ENCODE measurements at regions not wholly inside any gene's neighbourhood (a gene's known extent, or its start where the extent isn't known, plus 50 kb on each side); places are given as distances from the start of the nearest gene placed in this dataset.

DNA sequence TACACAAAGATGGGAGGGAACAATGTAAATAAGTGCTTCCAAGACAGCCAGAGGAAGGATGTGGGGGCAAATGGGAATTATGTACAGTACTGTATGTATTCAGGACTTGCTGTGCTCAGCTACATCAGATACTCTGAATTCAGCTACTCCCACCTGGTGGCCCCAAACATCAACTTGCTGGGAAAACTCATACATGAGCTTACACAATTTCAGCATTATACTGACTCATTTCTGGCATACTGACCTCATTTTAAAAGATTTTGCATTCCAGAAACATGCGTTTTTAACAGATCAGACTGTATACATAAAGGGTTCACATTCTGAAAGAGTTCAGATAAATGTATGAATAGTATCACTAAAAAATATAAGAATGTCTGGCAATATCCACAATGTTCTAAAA, 59.7 kb downstream of the GPX5 start:
- Histone ChIP-seq H3K4me3 (ENCODE audit: low read length) (no peak overlapping the region), H3K9me3 (replicated peaks; ENCODE audit: low read length) (no peaks in the 10 kb centered on the region), H3K4me1 (ENCODE audit: control insufficient read depth, insufficient read depth, low read length) (no peaks in the 10 kb centered on the region), H3K36me3 (ENCODE audit: insufficient read depth, low read length) (no peaks in the 10 kb centered on the region), H3K4me2 (ENCODE audit: low read length) (no peak overlapping the region), H3K9ac (ENCODE audit: low read depth, low read length) (no peak overlapping the region), H3K27me3 (ENCODE audit: control insufficient read depth, insufficient read depth, low read length) (peaks cover 33% of the 10 kb centered on the region)

DNA sequence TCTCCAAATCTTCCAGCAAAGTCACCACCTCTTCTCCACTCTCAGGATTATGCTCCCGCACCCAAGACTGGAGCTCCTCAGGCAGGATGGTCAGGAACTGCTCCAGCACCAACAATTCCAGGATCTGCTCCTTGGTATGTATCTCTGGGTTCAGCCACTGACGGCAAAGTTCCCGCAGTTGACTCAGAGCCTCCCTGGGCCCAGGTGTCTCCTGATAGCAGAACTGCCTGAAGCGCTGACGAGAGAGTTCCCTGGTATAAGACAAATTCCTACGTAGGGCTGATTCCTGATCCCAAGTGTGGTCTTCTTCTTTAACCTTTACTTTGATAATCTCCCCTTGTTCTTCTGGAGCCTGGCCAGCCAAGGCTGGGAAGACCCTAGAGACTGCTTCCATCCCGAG, 60.6 kb downstream of the GPX5 start:
- peaks cover 33% of the 10 kb centered on the region for H3K27me3 ChIP-seq (ENCODE audit: control insufficient read depth, insufficient read depth, low read length)
- H3K4me3 ChIP-seq (ENCODE audit: low read length), result no peak overlapping the region
- H3K9me3 ChIP-seq (replicated peaks; ENCODE audit: low read length), result no peaks in the 10 kb centered on the region
- no peaks in the 10 kb centered on the region for H3K4me1 ChIP-seq (ENCODE audit: control insufficient read depth, insufficient read depth, low read length)
- no peak overlapping the region for H3K9ac ChIP-seq (ENCODE audit: low read depth, low read length)
- no peaks in the 10 kb centered on the region for H3K36me3 ChIP-seq (ENCODE audit: insufficient read depth, low read length)
- peak overlapping the region; percentile 87 for H3K4me2 ChIP-seq (ENCODE audit: low read length)

DNA sequence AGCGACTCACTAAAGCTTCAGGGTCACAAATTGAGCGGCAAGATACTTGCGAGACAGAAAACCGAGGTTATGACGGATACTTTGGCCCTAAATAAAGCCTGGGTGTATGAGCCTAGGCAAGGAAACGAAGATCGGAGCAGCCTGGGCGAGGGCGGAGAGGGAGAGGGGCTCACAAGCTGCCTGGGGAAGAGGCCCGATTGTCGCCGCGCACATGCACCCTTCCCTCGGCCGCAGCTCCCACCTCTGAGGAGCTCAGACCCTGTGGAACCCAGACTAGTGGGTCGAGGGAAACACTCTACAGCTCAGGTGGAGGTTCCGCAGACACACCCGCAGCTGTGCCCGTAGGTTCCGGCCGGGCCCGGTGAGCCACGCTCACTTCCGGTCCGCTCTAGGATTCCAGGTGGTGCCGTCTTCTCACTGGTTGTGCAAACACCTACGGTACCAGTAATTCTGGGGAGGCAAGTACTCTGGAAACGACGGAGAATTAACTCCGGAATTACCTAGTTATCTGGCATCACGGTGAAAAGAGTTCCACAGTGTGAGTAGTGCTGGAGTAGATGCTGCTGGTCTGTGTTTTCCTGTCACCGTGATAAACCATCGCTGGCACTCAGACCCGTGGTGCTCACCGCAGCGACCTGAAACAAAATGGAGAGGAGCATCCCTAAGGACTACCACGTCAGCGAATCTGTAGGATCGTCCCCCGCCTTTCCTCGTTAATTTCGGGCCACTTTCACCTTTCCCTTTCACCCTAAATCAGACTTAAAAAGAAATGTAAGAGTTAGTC, 61.5 kb downstream of the GPX5 start:
- Histone ChIP-seq H3K9ac (ENCODE audit: low read depth, low read length) (no peak overlapping the region), H3K4me1 (ENCODE audit: control insufficient read depth, insufficient read depth, low read length) (no peaks in the 10 kb centered on the region), H3K4me3 (ENCODE audit: low read length) (peak overlapping the region; percentile 69), H3K9me3 (replicated peaks; ENCODE audit: low read length) (no peaks in the 10 kb centered on the region), H3K36me3 (ENCODE audit: insufficient read depth, low read length) (no peaks in the 10 kb centered on the region), H3K4me2 (ENCODE audit: low read length) (peak overlapping the region; percentile 87), H3K27me3 (ENCODE audit: control insufficient read depth, insufficient read depth, low read length) (peaks cover 33% of the 10 kb centered on the region)

DNA sequence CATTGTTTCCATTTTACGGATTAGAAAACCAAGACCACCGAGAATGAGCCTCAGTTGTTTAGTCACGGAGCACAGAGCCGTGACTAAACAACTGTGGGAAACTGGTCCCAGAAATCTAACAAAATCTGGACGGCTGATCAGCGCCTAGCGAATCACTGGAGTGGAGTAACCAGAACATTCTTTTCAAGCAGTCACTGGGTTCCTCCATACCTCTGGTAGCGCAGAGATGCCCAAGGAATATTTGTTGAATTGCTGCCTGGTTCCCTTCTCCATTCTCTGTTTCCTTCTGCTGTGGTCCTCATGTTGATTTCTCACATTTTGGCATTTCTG, 62.0 kb downstream of the GPX5 start:
- Histone ChIP-seq H3K27me3 (ENCODE audit: control insufficient read depth, insufficient read depth, low read length) (peaks cover 33% of the 10 kb centered on the region), H3K9me3 (replicated peaks; ENCODE audit: low read length) (no peaks in the 10 kb centered on the region), H3K4me3 (ENCODE audit: low read length) (peak overlapping the region; percentile 69), H3K36me3 (ENCODE audit: insufficient read depth, low read length) (no peaks in the 10 kb centered on the region), H3K4me2 (ENCODE audit: low read length) (peak overlapping the region; percentile 87), H3K9ac (ENCODE audit: low read depth, low read length) (no peak overlapping the region), H3K4me1 (ENCODE audit: control insufficient read depth, insufficient read depth, low read length) (no peaks in the 10 kb centered on the region)

DNA sequence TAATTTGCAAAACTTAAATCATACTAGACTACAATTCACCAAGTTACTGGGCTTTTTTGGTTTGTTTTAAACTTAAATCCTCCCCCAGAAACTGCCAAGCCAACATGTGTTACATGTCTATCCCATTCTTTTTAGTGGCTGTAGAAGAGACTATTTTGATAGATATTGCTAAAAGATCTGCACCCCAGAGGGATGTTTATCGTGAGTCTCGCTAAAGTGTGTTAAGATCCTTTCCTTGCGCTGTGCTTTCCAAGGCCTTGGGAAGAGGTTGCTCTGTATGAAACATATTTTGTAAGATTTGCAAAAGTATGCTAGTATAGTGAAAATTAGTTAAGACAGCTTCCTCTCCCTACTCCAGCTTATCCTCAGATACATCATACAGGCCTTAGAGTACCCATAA, 63.0 kb downstream of the GPX5 start:
- Histone ChIP-seq H3K4me3 (ENCODE audit: low read length) (no peak overlapping the region), H3K4me2 (ENCODE audit: low read length) (peak overlapping the region; percentile 55), H3K27me3 (ENCODE audit: control insufficient read depth, insufficient read depth, low read length) (peaks cover 33% of the 10 kb centered on the region), H3K9me3 (replicated peaks; ENCODE audit: low read length) (no peaks in the 10 kb centered on the region), H3K36me3 (ENCODE audit: insufficient read depth, low read length) (no peaks in the 10 kb centered on the region), H3K4me1 (ENCODE audit: control insufficient read depth, insufficient read depth, low read length) (no peaks in the 10 kb centered on the region), H3K9ac (ENCODE audit: low read depth, low read length) (no peak overlapping the region)

DNA sequence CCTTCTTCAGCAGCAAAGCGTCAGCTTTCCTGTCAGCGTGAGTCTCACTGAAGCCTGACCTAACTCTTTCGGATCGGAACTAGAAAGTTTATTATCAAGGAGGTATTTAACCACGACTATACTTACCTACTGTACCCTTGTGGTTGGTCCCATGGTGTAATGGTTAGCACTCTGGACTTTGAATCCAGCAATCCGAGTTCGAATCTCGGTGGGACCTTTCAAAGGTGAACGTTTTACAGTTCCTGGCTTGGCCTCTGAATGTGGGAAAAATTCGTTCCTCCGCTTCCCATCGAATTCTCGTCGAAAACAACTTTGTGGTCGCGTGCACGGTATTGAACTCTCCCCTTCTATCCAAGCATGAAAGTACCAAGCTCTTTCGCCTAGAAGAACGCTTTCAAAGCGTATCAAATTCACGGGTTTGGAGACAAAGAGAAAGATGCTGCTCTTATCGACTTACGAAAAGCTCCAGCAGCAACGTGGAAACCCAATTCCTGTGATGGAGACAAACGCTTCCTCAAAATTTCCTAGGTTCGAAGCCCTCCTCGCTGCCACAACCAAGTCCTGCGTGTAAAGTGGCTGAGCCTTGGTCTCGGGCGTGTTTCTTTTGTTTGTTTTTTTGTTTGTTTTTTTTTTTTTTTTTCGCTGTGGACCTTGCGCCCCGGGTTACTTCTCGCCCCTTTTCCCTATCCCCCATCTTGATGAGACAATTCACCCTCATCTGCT, 63.7 kb downstream of the GPX5 start:
- Histone ChIP-seq H3K27me3 (ENCODE audit: control insufficient read depth, insufficient read depth, low read length) (peaks cover 33% of the 10 kb centered on the region), H3K4me2 (ENCODE audit: low read length) (peak overlapping the region; percentile 55), H3K9ac (ENCODE audit: low read depth, low read length) (no peak overlapping the region), H3K9me3 (replicated peaks; ENCODE audit: low read length) (no peaks in the 10 kb centered on the region), H3K4me1 (ENCODE audit: control insufficient read depth, insufficient read depth, low read length) (no peaks in the 10 kb centered on the region), H3K36me3 (ENCODE audit: insufficient read depth, low read length) (no peaks in the 10 kb centered on the region), H3K4me3 (ENCODE audit: low read length) (peak overlapping the region; percentile 28)

DNA sequence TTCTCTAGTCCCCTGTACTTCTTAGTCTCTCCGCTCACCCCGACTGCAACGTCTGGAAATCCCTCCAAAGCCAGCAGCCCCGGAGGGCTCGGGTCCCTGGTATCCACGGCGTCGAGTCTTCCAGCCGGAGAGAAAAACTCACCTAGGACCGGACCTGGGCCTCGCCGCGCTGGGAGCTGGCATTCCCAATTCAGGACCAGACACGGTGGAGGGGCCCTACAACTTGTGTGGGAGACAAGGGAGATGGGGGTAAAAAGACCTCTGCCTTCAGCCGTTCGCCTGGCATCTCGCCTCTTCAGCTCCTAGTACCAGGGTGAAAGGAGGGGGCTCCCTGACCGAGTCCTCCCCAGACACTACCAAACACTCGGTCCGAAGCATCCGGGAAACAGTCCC, 64.3 kb downstream of the GPX5 start:
- no peaks in the 10 kb centered on the region for H3K4me1 ChIP-seq (ENCODE audit: control insufficient read depth, insufficient read depth, low read length)
- no peak overlapping the region for H3K9ac ChIP-seq (ENCODE audit: low read depth, low read length)
- peak overlapping the region; percentile 28 for H3K4me3 ChIP-seq (ENCODE audit: low read length)
- peaks cover 28% of the 10 kb centered on the region for H3K27me3 ChIP-seq (ENCODE audit: control insufficient read depth, insufficient read depth, low read length)
- H3K9me3 ChIP-seq (replicated peaks; ENCODE audit: low read length), result no peaks in the 10 kb centered on the region
- H3K36me3 ChIP-seq (ENCODE audit: insufficient read depth, low read length), result no peaks in the 10 kb centered on the region
- peak overlapping the region; percentile 21 for H3K4me2 ChIP-seq (ENCODE audit: low read length)

DNA sequence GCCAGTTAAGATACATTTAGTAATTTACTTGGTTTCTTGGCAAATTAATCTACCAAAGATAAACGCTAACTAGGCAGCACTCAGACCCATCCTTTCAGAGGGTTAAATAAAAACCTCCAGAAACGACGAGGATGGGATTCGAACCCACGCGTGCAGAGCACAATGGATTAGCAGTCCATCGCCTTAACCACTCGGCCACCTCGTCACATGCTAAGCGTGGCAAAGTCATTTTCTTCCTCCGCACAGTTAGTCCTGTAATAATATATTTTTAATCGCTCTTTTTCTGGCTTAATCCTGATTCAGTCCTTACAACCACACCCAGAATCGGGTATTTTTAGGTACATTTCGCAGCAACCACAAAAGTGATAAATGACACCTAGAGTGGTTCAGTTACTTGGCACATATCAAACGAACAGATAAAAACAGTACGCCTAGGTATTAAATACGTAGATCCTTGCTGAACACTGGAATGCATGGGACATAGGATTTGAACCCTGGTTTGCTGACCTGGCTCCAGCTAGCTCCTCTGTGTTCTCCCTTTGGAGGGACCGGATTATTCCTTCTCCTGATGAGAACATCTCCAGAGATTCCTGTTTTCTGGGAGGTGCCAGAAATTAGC, 71.6 kb downstream of the GPX5 start:
- peak overlapping the region; percentile 27 for H3K9ac ChIP-seq (ENCODE audit: low read depth, low read length)

DNA sequence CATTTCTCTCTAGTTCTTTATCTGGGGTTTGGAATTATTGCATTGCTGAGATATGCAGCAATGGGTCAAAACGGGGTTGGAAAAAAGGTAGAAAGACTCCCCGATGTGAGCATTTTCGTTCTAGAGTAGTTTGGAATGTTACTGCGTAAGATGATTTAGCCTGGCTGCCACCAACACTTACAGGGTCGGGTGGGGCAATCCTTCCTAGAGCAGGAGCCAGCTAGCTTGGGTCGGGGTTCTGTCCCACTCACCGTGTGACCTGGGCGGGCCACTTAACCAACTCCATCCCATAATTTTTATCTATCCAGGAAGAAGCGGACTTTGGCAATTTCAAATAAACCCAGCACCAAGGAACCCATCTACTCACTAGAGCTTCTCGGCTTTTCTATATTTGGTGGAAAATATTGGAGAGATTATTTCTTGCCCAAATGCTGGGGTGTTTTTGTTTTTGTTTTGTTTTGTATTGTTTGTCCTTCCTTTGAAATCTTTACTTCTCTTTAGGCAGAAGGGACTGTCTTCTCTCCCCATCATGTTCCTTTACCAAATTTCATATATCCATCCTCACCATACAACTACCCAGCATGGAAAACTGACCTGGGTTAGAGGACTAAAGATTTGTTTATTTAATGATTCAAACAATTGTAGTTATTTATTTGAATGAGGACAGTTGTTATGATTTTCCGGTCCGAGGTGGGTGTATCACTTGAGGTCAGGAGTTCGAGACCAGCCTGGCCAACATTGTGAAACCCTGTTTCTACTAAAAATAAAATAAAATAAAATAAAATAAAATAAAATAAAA, 72.4 kb downstream of the GPX5 start:
- Histone ChIP-seq H3K4me1 (ENCODE audit: control insufficient read depth, insufficient read depth, low read length) (no peaks in the 10 kb centered on the region), H3K9ac (ENCODE audit: low read depth, low read length) (peak overlapping the region; percentile 27), H3K9me3 (replicated peaks; ENCODE audit: low read length) (no peaks in the 10 kb centered on the region), H3K4me2 (ENCODE audit: low read length) (peak overlapping the region; percentile 74), H3K27me3 (ENCODE audit: control insufficient read depth, insufficient read depth, low read length) (no peaks in the 10 kb centered on the region), H3K4me3 (ENCODE audit: low read length) (peak overlapping the region; percentile 65), H3K36me3 (ENCODE audit: insufficient read depth, low read length) (no peaks in the 10 kb centered on the region)

More for the DNA sequence above, 71.6 kb downstream of the GPX5 start:
- Histone ChIP-seq H3K27me3 (ENCODE audit: control insufficient read depth, insufficient read depth, low read length) (no peaks in the 10 kb centered on the region), H3K36me3 (ENCODE audit: insufficient read depth, low read length) (no peaks in the 10 kb centered on the region), H3K4me1 (ENCODE audit: control insufficient read depth, insufficient read depth, low read length) (no peaks in the 10 kb centered on the region), H3K9me3 (replicated peaks; ENCODE audit: low read length) (no peaks in the 10 kb centered on the region), H3K4me3 (ENCODE audit: low read length) (peak overlapping the region; percentile 65), H3K4me2 (ENCODE audit: low read length) (peak overlapping the region; percentile 74)

DNA sequence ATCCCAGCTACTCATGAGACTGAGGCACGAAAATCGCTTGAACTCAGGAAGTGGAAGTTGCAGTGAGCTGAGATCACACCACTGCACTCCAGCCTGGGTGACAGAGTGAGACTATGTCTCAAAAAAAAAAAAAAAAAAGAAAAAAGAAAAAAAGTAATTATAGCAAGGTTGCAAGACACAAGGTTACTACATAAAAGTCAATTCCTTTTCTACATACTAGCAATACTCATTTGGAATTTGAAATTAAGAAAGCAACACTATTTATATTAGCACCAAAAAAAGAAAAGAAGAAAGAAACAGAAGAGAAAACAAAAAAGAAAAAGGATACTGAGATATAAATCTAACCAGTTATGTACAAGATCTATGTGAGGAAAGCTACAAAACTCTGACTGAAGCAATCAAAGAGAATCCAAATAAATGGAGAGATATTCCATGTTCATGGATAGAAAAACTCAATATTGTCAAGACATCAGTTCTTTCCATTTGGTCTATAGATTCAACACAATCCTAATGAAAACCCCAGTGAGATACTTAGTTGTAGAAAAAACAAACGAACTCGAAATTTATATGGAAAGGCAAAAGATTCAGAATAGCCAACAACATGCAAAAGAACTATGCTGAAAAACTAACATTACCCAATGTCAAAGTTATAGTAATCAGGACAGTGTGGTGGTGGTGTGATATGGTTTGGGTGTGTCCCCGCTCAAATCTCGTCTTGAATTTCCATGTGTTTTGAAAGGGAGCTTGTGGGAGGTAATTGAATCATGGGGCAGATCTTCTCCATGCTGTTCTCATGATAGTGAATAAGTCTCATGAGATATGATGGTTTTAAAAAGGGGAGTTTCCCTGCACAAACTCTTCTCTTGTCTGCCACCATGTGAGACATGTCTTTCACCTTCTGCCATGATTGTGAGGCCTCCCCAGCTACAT, 73.3 kb downstream of the GPX5 start:
- no peak overlapping the region for H3K9ac ChIP-seq (ENCODE audit: low read depth, low read length)
- H3K4me2 ChIP-seq (ENCODE audit: low read length), result no peak overlapping the region
- no peaks in the 10 kb centered on the region for H3K4me1 ChIP-seq (ENCODE audit: control insufficient read depth, insufficient read depth, low read length)
- no peak overlapping the region for H3K4me3 ChIP-seq (ENCODE audit: low read length)
- H3K36me3 ChIP-seq (ENCODE audit: insufficient read depth, low read length), result no peaks in the 10 kb centered on the region
- H3K27me3 ChIP-seq (ENCODE audit: control insufficient read depth, insufficient read depth, low read length), result no peaks in the 10 kb centered on the region
- H3K9me3 ChIP-seq (replicated peaks; ENCODE audit: low read length), result no peaks in the 10 kb centered on the region
